ENCODE measurements at regions not wholly inside any gene's neighbourhood (a gene's known extent, or its start where the extent isn't known, plus 50 kb on each side); places are given as distances from the start of the nearest gene placed in this dataset.

GRCh38 chr4:128502818-128503527 is 215.4 kb upstream of the PGRMC2 start:
- ATAC-seq (ENCODE audit: low read depth in 2 of 2): no peak
- Mint-ChIP-seq H3K27me3 (peaks cover 5% of the 10 kb centered on the region), H3K4me1 (no peaks in the 10 kb centered on the region), H3K36me3 (no peaks in the 10 kb centered on the region), H3K9me3 (peaks cover 0 to 18% (median 7%) of the 10 kb centered on the region in 7 donors), H3K27ac (no peak overlapping the region), H3K4me3 (no peak overlapping the region)
- no peaks in the 10 kb centered on the region for H3K36me3 ChIP-seq (ENCODE audit: control insufficient read depth, insufficient read depth, low read length)
- H3K27me3 ChIP-seq (ENCODE audit: control insufficient read depth, insufficient read depth, low read length): no peaks in the 10 kb centered on the region
- H3K9me3 ChIP-seq (ENCODE audit: control insufficient read depth in 2 of 2, low read length in 2 of 2): no peaks in the 10 kb centered on the region
- H3K4me1 ChIP-seq (ENCODE audit: control insufficient read depth, insufficient read depth, low read length, poor library complexity, severe bottlenecking): no peaks in the 10 kb centered on the region
- no peak overlapping the region for H3K4me3 ChIP-seq (ENCODE audit: low read depth, low read length)
- H3K27ac ChIP-seq (ENCODE audit: insufficient read depth, low read length, poor library complexity, severe bottlenecking): no peak overlapping the region
- no peak for DNase-seq

- DNase-seq: no peak
- H3K4me1 Mint-ChIP-seq: no peaks in the 10 kb centered on the region
- no peaks in the 10 kb centered on the region for H3K36me3 ChIP-seq (ENCODE audit: control insufficient read depth, insufficient read depth, low read length)
- H3K9me3 ChIP-seq (ENCODE audit: control insufficient read depth in 2 of 2, low read length in 2 of 2): peaks cover 5 to 16% of the 10 kb centered on the region in 2 experiments
- H3K27ac ChIP-seq (ENCODE audit: insufficient read depth, low read length, poor library complexity, severe bottlenecking): no peak overlapping the region
- H3K27ac Mint-ChIP-seq: no peak overlapping the region
- no peak for ATAC-seq (ENCODE audit: low read depth in 2 of 2)
- no peak overlapping the region for H3K4me3 Mint-ChIP-seq
- H3K4me3 ChIP-seq (ENCODE audit: low read depth, low read length): no peak overlapping the region
- H3K27me3 ChIP-seq (ENCODE audit: control insufficient read depth, insufficient read depth, low read length): no peaks in the 10 kb centered on the region
- peaks cover 5% of the 10 kb centered on the region for H3K27me3 Mint-ChIP-seq
- no peaks in the 10 kb centered on the region for H3K36me3 Mint-ChIP-seq
- no peaks in the 10 kb centered on the region for H3K4me1 ChIP-seq (ENCODE audit: control insufficient read depth, insufficient read depth, low read length, poor library complexity, severe bottlenecking)
- H3K9me3 Mint-ChIP-seq: peaks cover 1 to 34% (median 10%) of the 10 kb centered on the region in 7 donors
These were observed 213.6 kb upstream of the PGRMC2 start for GRCh38 chr4:128501239-128501638.

- no peak overlapping the region for H3K27ac Mint-ChIP-seq
These were observed 200.6 kb upstream of the PGRMC2 start for GRCh38 chr4:128488055-128488705.

GRCh38 chr4:128484896-128485295 is 197.3 kb upstream of the PGRMC2 start:
- no peaks in the 10 kb centered on the region for H3K27me3 ChIP-seq (ENCODE audit: control insufficient read depth, insufficient read depth, low read length)
- no peak overlapping the region for H3K4me3 ChIP-seq (ENCODE audit: low read depth, low read length)
- ATAC-seq (ENCODE audit: low read depth in 2 of 2) (no peak), DNase-seq (no peak)
- no peak overlapping the region for H3K27ac ChIP-seq (ENCODE audit: insufficient read depth, low read length, poor library complexity, severe bottlenecking)
- Mint-ChIP-seq H3K4me1 (no peaks in the 10 kb centered on the region), H3K27ac (no peak overlapping the region), H3K27me3 (no peaks in the 10 kb centered on the region), H3K9me3 (peaks cover 0 to 10% (median 0%) of the 10 kb centered on the region in 7 donors), H3K4me3 (no peak overlapping the region), H3K36me3 (no peaks in the 10 kb centered on the region)
- no peaks in the 10 kb centered on the region for H3K36me3 ChIP-seq (ENCODE audit: control insufficient read depth, insufficient read depth, low read length)
- H3K9me3 ChIP-seq (ENCODE audit: control insufficient read depth in 2 of 2, low read length in 2 of 2): no peaks in the 10 kb centered on the region
- no peaks in the 10 kb centered on the region for H3K4me1 ChIP-seq (ENCODE audit: control insufficient read depth, insufficient read depth, low read length, poor library complexity, severe bottlenecking)

More at GRCh38 chr4:128488055-128488705, 200.6 kb upstream of the PGRMC2 start:
- no peaks in the 10 kb centered on the region for H3K27me3 Mint-ChIP-seq
- H3K27me3 ChIP-seq (ENCODE audit: control insufficient read depth, insufficient read depth, low read length): no peaks in the 10 kb centered on the region
- no peak overlapping the region for H3K4me3 ChIP-seq (ENCODE audit: low read depth, low read length)
- no peak overlapping the region for H3K4me3 Mint-ChIP-seq
- no peaks in the 10 kb centered on the region for H3K9me3 ChIP-seq (ENCODE audit: control insufficient read depth in 2 of 2, low read length in 2 of 2)
- no peaks in the 10 kb centered on the region for H3K36me3 ChIP-seq (ENCODE audit: control insufficient read depth, insufficient read depth, low read length)
- no peak overlapping the region for H3K27ac ChIP-seq (ENCODE audit: insufficient read depth, low read length, poor library complexity, severe bottlenecking)
- H3K4me1 ChIP-seq (ENCODE audit: control insufficient read depth, insufficient read depth, low read length, poor library complexity, severe bottlenecking): no peaks in the 10 kb centered on the region
- no peaks in the 10 kb centered on the region for H3K36me3 Mint-ChIP-seq
- no peak for DNase-seq
- no peak for ATAC-seq (ENCODE audit: low read depth in 2 of 2)
- no peaks in the 10 kb centered on the region for H3K4me1 Mint-ChIP-seq
- peaks cover 0 to 12% (median 3%) of the 10 kb centered on the region in 7 donors for H3K9me3 Mint-ChIP-seq

- Mint-ChIP-seq H3K4me3 (no peak overlapping the region), H3K36me3 (no peaks in the 10 kb centered on the region), H3K4me1 (no peaks in the 10 kb centered on the region), H3K27me3 (no peaks in the 10 kb centered on the region), H3K9me3 (peaks cover 0 to 10% (median 0%) of the 10 kb centered on the region in 7 donors), H3K27ac (no peak overlapping the region)
- Histone ChIP-seq H3K27me3 (ENCODE audit: control insufficient read depth, insufficient read depth, low read length) (no peaks in the 10 kb centered on the region), H3K4me3 (ENCODE audit: low read depth, low read length) (no peak overlapping the region), H3K4me1 (ENCODE audit: control insufficient read depth, insufficient read depth, low read length, poor library complexity, severe bottlenecking) (no peaks in the 10 kb centered on the region), H3K36me3 (ENCODE audit: control insufficient read depth, insufficient read depth, low read length) (no peaks in the 10 kb centered on the region), H3K27ac (ENCODE audit: insufficient read depth, low read length, poor library complexity, severe bottlenecking) (no peak overlapping the region), H3K9me3 (ENCODE audit: control insufficient read depth in 2 of 2, low read length in 2 of 2) (no peaks in the 10 kb centered on the region)
- DNase-seq: no peak
- ATAC-seq (ENCODE audit: low read depth in 2 of 2): no peak
These were observed 196.2 kb upstream of the PGRMC2 start for GRCh38 chr4:128483816-128484215.

GRCh38 chr4:128483041-128483440 is 195.4 kb upstream of the PGRMC2 start:
- H3K27ac Mint-ChIP-seq: no peak overlapping the region
- H3K4me1 Mint-ChIP-seq: no peaks in the 10 kb centered on the region
- Histone ChIP-seq H3K27ac (ENCODE audit: insufficient read depth, low read length, poor library complexity, severe bottlenecking) (no peak overlapping the region), H3K27me3 (ENCODE audit: control insufficient read depth, insufficient read depth, low read length) (no peaks in the 10 kb centered on the region), H3K4me1 (ENCODE audit: control insufficient read depth, insufficient read depth, low read length, poor library complexity, severe bottlenecking) (no peaks in the 10 kb centered on the region), H3K36me3 (ENCODE audit: control insufficient read depth, insufficient read depth, low read length) (no peaks in the 10 kb centered on the region), H3K4me3 (ENCODE audit: low read depth, low read length) (no peak overlapping the region), H3K9me3 (ENCODE audit: control insufficient read depth in 2 of 2, low read length in 2 of 2) (no peaks in the 10 kb centered on the region)
- H3K9me3 Mint-ChIP-seq: peaks cover 0 to 10% (median 0%) of the 10 kb centered on the region in 7 donors
- H3K36me3 Mint-ChIP-seq: no peaks in the 10 kb centered on the region
- ATAC-seq (ENCODE audit: low read depth in 2 of 2) (no peak), DNase-seq (no peak)
- no peaks in the 10 kb centered on the region for H3K27me3 Mint-ChIP-seq
- no peak overlapping the region for H3K4me3 Mint-ChIP-seq

GRCh38 chr4:128481752-128482480 is 194.3 kb upstream of the PGRMC2 start:
- no peak overlapping the region for H3K27ac Mint-ChIP-seq
- no peaks in the 10 kb centered on the region for H3K36me3 Mint-ChIP-seq
- Histone ChIP-seq H3K27me3 (ENCODE audit: control insufficient read depth, insufficient read depth, low read length) (no peaks in the 10 kb centered on the region), H3K4me1 (ENCODE audit: control insufficient read depth, insufficient read depth, low read length, poor library complexity, severe bottlenecking) (no peaks in the 10 kb centered on the region), H3K36me3 (ENCODE audit: control insufficient read depth, insufficient read depth, low read length) (no peaks in the 10 kb centered on the region), H3K27ac (ENCODE audit: insufficient read depth, low read length, poor library complexity, severe bottlenecking) (no peak overlapping the region), H3K4me3 (ENCODE audit: low read depth, low read length) (no peak overlapping the region), H3K9me3 (ENCODE audit: control insufficient read depth in 2 of 2, low read length in 2 of 2) (no peaks in the 10 kb centered on the region)
- H3K4me3 Mint-ChIP-seq: no peak overlapping the region
- ATAC-seq (ENCODE audit: low read depth in 2 of 2): no peak
- peaks cover 0 to 10% (median 0%) of the 10 kb centered on the region in 7 donors for H3K9me3 Mint-ChIP-seq
- no peaks in the 10 kb centered on the region for H3K27me3 Mint-ChIP-seq
- DNase-seq: no peak
- H3K4me1 Mint-ChIP-seq: no peaks in the 10 kb centered on the region

Data from CD4-positive, CD25-positive, alpha-beta regulatory T cell (primary cell).